ENCODE measurements at regions not wholly inside any gene's neighbourhood (a gene's known extent, or its start where the extent isn't known, plus 50 kb on each side); places are given as distances from the start of the nearest gene placed in this dataset.

GRCh38 chr3:103787879-103788278 lies 1353.1 kb downstream of the ZPLD1 start:
- Histone ChIP-seq H3K4me3 (no peak overlapping the region), H3K9me3 (peaks cover 0 to 9% (median 0%) of the 10 kb centered on the region in 12 donors), H3K4me1 (peaks cover 0 to 2% (median 0%) of the 10 kb centered on the region in 12 donors), H3K27me3 (no peaks in the 10 kb centered on the region), H3K27ac (no peak overlapping the region), H3K36me3 (no peaks in the 10 kb centered on the region)
- DNase-seq (no peak), ATAC-seq (no peak)
- TF ChIP-seq, protein P1, sequence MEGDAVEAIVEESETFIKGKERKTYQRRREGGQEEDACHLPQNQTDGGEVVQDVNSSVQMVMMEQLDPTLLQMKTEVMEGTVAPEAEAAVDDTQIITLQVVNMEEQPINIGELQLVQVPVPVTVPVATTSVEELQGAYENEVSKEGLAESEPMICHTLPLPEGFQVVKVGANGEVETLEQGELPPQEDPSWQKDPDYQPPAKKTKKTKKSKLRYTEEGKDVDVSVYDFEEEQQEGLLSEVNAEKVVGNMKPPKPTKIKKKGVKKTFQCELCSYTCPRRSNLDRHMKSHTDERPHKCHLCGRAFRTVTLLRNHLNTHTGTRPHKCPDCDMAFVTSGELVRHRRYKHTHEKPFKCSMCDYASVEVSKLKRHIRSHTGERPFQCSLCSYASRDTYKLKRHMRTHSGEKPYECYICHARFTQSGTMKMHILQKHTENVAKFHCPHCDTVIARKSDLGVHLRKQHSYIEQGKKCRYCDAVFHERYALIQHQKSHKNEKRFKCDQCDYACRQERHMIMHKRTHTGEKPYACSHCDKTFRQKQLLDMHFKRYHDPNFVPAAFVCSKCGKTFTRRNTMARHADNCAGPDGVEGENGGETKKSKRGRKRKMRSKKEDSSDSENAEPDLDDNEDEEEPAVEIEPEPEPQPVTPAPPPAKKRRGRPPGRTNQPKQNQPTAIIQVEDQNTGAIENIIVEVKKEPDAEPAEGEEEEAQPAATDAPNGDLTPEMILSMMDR (IDR thresholded peaks at IDR 0.05) = no peak
- TF ChIP-seq POLR2A (IDR thresholded peaks at IDR 0.05) = no peak
- intact Hi-C loops (cut with DNase I) = no loop called here
- 77 to 91% (median 91%) methylated on average over 2 of the region's 2 CpGs for WGBS, 4 donors

DNA sequence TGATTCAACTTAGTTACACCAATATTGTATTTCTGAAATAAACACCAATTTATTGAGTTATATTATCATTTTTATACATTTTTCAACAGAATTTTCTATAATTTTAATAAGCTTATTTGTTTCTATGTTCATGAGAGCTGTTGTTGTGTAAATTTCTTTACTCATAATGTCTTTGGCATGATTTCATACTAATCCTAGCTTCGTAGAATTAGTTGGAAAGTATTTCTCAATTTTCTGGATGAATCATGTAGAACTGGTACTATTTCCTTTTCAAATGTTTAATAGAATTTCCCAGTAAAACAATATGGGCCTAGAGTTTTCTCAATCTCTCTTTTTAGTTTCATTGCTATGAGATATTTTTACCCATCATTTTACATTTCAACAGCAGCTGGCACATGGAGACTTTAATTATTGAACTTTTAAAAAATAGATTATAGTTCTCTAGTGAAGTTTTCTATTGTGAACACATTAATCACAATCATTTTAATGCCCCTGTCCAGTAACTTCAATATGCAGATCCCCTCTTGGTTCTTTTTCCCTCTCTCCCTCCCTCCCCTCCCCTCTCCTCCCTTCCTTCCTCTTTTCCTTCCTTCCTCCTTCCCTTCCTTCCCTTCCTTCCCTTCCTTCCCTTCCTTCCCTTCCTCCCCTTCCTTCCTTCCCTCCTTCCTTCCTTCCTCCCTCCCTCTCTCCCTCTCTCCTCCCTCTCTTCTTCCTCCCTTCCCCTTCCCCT lies 1357.1 kb downstream of the ZPLD1 start:
- intact Hi-C loops (cut with DNase I) = no loop called here
- 71 to 82% (median 79%) methylated on average over 1 of the region's 1 CpG for WGBS, 4 donors
- TF ChIP-seq POLR2A (IDR thresholded peaks at IDR 0.05) = no peak
- TF ChIP-seq, protein P1 (IDR thresholded peaks at IDR 0.05) = no peak

GRCh38 chr3:103794656-103795055 lies 1359.8 kb downstream of the ZPLD1 start:
- Histone ChIP-seq H3K4me1 (no peaks in the 10 kb centered on the region), H3K36me3 (no peaks in the 10 kb centered on the region), H3K27me3 (no peaks in the 10 kb centered on the region), H3K27ac (no peak overlapping the region), H3K9me3 (peaks cover 0 to 7% (median 0%) of the 10 kb centered on the region in 12 donors), H3K4me3 (no peak overlapping the region)
- ATAC-seq = no peak
- TF ChIP-seq, protein P1 (IDR thresholded peaks at IDR 0.05) = no peak
- no peak for TF ChIP-seq POLR2A (IDR thresholded peaks at IDR 0.05)
- intact Hi-C loops (cut with DNase I) = no loop called here
- DNase-seq = no peak
- WGBS, 4 donors = 19 to 31% (median 23%) methylated on average over 3 of the region's 3 CpGs

More for the DNA sequence above, 1357.1 kb downstream of the ZPLD1 start:
- Histone ChIP-seq H3K4me3 (no peak overlapping the region), H3K27ac (no peak overlapping the region), H3K36me3 (no peaks in the 10 kb centered on the region), H3K27me3 (no peaks in the 10 kb centered on the region), H3K4me1 (peaks cover 0 to 2% (median 0%) of the 10 kb centered on the region in 12 donors), H3K9me3 (peaks cover 0 to 9% (median 0%) of the 10 kb centered on the region in 12 donors)
- no peak for DNase-seq
- ATAC-seq = no peak

DNA sequence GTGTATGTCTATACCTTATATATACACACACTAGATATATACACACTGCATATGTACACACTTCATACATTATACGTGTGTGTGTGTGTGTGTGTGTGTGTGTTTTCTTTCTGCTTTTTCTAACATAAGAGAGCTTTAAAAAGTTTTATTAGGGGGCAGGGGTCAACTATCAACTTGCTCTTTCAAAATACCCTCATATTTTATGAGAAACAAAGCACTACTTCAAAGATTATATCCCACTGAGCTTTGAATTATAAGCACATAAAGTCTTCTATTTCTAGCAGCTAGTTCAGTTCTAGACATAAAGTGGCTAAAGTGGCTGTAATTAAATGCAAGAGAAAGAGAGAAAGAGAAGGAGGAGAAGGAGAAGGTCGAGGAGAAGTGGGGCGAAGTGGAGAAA lies 1361.3 kb downstream of the ZPLD1 start:
- H3K4me3 ChIP-seq = no peak overlapping the region
- no peaks in the 10 kb centered on the region for H3K27me3 ChIP-seq
- DNase-seq = no peak
- 70 to 81% (median 78%) methylated on average over 3 of the region's 3 CpGs for WGBS, 4 donors
- intact Hi-C loops (cut with DNase I) = no loop called here
- ATAC-seq = no peak
- TF ChIP-seq, protein P1 (IDR thresholded peaks at IDR 0.05) = no peak
- no peak for TF ChIP-seq POLR2A (IDR thresholded peaks at IDR 0.05)
- no peaks in the 10 kb centered on the region for H3K9me3 ChIP-seq
- no peak overlapping the region for H3K27ac ChIP-seq
- no peaks in the 10 kb centered on the region for H3K36me3 ChIP-seq
- no peaks in the 10 kb centered on the region for H3K4me1 ChIP-seq
